GM12873 (cell line): ENCODE measurements at regions not wholly inside any gene's neighbourhood (a gene's known extent, or its start where the extent isn't known, plus 50 kb on each side); places are given as distances from the start of the nearest gene placed in this dataset.

ENCODE experiments used
- TF ChIP-seq, protein P1 (sequence below): IDR thresholded peaks from 2 replicates; pipeline ENCODE4 v1.5.1; 2012; ENCODE audit warnings: low read depth, mild to moderate bottlenecking, moderate library complexity, low read length, control low read depth; ENCODE audit not compliant: insufficient read depth; ENCODE audit errors: missing control alignments

DNA sequence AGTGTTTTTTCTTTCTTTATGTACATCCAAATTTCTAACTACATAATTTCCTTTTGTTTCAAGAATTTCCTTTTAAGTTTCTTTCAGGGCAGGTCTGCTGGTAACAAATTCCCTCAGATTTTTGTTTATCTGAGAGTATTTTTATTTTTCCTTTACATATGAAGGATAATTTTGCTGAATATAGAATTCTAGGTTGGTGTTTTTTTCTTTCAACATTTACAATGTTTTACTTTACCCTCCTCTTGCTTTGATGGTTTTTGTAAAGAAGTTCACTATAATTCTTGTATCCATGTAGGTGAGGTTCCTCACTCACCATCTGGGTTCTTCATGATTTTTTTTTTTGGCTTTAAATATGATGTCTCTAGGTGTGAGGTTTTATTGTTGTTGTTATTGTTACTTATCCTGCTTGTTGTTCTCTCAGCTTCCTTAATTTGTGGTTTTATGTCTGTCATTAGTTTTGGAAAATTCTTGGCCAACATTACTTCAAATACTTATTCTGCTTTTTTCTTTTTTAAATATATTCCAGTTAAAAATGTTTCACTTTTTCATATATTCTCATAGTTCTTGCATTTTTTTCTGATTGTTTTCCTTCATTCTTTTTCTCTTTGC lies 580.1 kb upstream of the CITED2 start:
- TF ChIP-seq, protein P1, sequence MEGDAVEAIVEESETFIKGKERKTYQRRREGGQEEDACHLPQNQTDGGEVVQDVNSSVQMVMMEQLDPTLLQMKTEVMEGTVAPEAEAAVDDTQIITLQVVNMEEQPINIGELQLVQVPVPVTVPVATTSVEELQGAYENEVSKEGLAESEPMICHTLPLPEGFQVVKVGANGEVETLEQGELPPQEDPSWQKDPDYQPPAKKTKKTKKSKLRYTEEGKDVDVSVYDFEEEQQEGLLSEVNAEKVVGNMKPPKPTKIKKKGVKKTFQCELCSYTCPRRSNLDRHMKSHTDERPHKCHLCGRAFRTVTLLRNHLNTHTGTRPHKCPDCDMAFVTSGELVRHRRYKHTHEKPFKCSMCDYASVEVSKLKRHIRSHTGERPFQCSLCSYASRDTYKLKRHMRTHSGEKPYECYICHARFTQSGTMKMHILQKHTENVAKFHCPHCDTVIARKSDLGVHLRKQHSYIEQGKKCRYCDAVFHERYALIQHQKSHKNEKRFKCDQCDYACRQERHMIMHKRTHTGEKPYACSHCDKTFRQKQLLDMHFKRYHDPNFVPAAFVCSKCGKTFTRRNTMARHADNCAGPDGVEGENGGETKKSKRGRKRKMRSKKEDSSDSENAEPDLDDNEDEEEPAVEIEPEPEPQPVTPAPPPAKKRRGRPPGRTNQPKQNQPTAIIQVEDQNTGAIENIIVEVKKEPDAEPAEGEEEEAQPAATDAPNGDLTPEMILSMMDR: no peak

DNA sequence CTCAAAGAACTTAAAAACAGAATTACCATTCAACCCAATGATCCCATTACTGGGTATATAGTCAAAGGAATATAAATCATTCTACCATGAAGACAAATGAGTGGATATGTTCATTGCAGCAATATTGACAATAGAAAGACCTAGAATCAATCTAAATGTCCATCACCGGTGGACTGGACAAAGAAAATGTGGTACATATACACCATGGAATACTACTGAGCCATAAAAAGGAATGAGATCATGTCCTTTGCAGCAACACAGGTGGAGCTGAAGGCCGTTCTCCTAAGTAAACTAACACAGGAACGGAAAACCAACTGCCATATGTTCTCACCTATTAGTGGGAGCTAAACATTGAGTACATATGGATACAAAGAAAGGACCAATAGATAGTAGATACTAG lies 576.7 kb upstream of the CITED2 start:
- TF ChIP-seq, protein P1: no peak

DNA sequence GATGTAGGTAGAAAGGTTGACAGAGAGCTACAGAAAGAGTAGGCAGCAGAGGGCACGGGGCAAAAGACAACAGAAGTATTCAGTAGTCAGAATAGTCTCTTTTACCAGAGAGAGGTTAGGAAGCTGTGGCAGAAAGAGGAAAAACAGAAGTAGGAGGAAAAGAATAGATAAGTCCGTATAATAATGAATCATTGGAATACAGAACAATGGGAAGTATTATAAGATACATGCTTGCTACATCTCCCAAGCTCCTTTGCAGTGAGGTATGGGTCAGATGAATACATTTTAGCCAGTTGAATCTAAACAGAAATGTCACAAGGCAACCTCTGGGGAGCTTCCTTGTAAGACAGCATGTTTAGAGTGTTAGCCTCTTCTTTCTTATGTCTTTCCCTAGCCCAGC lies 570.5 kb upstream of the CITED2 start:
- TF ChIP-seq, protein P1: no peak

GRCh38 chr6:139944131-139944530 lies 569.7 kb upstream of the CITED2 start:
- TF ChIP-seq, protein P1: no peak

DNA sequence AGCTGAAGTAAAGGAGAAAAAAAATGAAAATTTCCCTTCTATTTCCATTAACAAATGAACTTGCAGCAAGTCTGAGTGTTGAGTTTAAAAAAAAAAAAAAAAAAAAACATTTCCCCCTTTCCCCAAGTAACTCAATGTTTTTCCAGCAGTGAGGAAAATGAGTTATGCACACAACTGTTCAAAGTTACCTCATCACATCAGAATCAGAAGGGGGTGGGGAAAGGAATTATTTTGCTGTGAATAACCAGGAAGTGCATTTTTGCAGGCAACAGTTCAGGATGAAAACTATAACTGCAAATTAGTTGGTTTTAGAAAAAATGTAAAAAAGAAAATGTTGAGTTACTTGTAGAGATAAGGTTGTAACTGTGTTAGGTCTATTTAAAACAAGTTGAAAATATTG lies 568.9 kb upstream of the CITED2 start:
- TF ChIP-seq, protein P1: no peak

DNA sequence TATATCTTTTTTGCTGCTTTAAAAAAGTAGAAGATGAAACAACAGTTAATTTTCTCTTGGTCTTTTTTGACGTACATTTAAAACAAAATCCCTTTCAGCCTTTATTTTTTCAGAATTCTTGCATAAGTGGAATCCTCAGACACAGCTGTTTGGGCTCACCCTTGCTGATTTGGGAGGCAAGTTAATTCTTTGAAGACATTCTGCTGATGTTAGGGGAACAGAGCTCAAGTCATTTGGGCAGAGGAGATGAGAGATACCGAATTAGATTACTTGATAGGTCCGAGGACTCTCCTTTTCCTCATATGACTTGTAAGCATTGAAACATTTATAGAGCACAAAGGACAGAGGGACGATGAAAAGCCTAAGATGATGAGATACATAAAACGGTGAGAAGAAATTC lies 567.9 kb upstream of the CITED2 start:
- TF ChIP-seq, protein P1: no peak

DNA sequence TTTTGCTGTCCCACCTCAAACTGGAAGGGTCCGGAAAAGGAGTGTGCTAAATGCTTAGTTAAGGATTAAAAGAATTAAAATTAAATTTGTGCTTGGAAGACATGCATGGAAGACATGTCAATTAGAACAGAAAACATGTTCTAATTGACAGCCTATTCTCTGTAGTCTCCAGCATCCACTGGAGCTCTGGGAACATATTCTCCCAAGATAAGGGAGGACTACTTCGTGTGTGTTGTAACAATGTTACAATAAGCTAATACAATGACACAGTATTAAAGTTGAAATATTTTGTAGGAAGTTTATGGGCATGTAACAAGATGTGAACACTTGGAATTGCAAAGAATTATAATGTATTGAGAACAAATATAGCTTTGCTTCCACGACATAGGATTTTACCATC lies 567.4 kb upstream of the CITED2 start:
- TF ChIP-seq, protein P1: no peak
